OCI-LY1 (cell line): ENCODE measurements at regions not wholly inside any gene's neighbourhood (a gene's known extent, or its start where the extent isn't known, plus 50 kb on each side); places are given as distances from the start of the nearest gene placed in this dataset.

ENCODE experiments used
- CTCF ChIP-seq: fragments of 200-600 bp; sonication (generic), shearing (Covaris generic); IDR thresholded peaks from 2 replicates; pipeline ENCODE4 v1.5.1; 2017; ENCODE audit warnings: mild to moderate bottlenecking, antibody characterized with exemption, low read length, moderate library complexity, mixed read lengths
- EZH2 ChIP-seq: fragments of 200-600 bp; sonication (generic), shearing (Covaris generic); IDR thresholded peaks from 2 replicates; pipeline ENCODE4 v1.8.0; 2017; ENCODE audit warnings: borderline replicate concordance, mixed run types, mild to moderate bottlenecking, antibody characterized with exemption, low read length, moderate library complexity, mixed read lengths

GRCh38 chr14:30069536-30069935 is 141.9 kb upstream of the PRKD1 start:
- TF ChIP-seq CTCF (no peak), EZH2 (no peak)
